WERI-Rb-1 (cell line): ENCODE measurements at regions not wholly inside any gene's neighbourhood (a gene's known extent, or its start where the extent isn't known, plus 50 kb on each side); places are given as distances from the start of the nearest gene placed in this dataset.
A peak's percentile ranks its signal among the peaks of the same experiment; 100 is the strongest.

Experiments
- DNase-seq: peaks from one replicate; pipeline ENCODE4 v3.0.0-alpha.2; 2020
- H3K27ac ChIP-seq: fragments of 250-450 bp; sonication (Bioruptor Pico); 2 replicates; pipeline ENCODE4 v1.5.1; 2020; ENCODE audit warnings: mild to moderate bottlenecking, moderate library complexity
- H3K27me3 ChIP-seq: fragments of 250-450 bp; sonication (Bioruptor Pico); 2 replicates; pipeline ENCODE4 v1.5.1; 2021; ENCODE audit warnings: mild to moderate bottlenecking, low read depth, moderate library complexity; ENCODE audit not compliant: insufficient read depth, severe bottlenecking
- H3K36me3 ChIP-seq: fragments of 250-450 bp; sonication (Bioruptor Pico); 2 replicates; pipeline ENCODE4 v1.5.1; 2020; ENCODE audit warnings: mild to moderate bottlenecking, moderate library complexity
- H3K4me3 ChIP-seq: 2 replicates; pipeline ENCODE4 v1.5.1; 2011; ENCODE audit warnings: low read depth, mild to moderate bottlenecking, control low read depth, low read length
- H3K9me3 ChIP-seq: fragments of 250-450 bp; sonication (Bioruptor Pico); 2 replicates; pipeline ENCODE4 v1.5.1; 2021; ENCODE audit warnings: mild to moderate bottlenecking, moderate library complexity; ENCODE audit not compliant: severe bottlenecking
- CTCF ChIP-seq: IDR thresholded peaks from 2 replicates; pipeline ENCODE4 v1.5.1; 2011; ENCODE audit warnings: low read depth, mild to moderate bottlenecking, control low read depth, inconsistent platforms, low read length

DNA sequence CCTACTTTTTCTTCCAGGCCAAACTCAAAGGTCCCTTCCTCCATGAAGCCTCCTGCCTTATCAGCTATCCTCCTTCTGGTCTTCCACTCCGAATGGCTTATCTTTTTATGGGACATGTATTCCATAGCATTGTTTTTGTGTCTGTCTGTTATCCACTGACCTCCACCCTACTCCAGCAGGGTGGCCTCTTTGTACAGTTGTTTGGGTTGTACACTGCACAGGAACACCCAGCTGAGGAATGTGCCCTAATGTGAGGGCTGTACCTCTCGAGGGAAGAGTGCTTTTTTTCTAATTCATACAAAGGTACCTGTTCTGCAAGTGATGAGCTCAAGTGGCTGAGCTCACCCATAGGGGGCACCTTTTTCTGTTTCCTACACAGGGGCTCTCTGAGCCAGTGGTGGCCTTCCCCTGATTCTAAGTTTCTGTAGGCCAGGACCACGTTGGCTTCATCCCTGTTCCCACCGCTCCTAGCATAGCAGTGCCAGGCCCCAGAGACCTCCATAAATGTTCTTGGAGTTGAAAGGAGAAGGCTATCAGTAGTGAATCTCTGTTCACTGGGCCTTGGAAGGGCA, 108.2 kb downstream of the FOXD2 start:
- no peaks in the 10 kb centered on the region for H3K9me3 ChIP-seq
- TF ChIP-seq CTCF = peak; percentile 44
- H3K4me3 ChIP-seq = no peak overlapping the region
- no peak overlapping the region for H3K27ac ChIP-seq
- no peak for DNase-seq
- peaks cover 49% of the 10 kb centered on the region for H3K27me3 ChIP-seq
- no peaks in the 10 kb centered on the region for H3K36me3 ChIP-seq

DNA sequence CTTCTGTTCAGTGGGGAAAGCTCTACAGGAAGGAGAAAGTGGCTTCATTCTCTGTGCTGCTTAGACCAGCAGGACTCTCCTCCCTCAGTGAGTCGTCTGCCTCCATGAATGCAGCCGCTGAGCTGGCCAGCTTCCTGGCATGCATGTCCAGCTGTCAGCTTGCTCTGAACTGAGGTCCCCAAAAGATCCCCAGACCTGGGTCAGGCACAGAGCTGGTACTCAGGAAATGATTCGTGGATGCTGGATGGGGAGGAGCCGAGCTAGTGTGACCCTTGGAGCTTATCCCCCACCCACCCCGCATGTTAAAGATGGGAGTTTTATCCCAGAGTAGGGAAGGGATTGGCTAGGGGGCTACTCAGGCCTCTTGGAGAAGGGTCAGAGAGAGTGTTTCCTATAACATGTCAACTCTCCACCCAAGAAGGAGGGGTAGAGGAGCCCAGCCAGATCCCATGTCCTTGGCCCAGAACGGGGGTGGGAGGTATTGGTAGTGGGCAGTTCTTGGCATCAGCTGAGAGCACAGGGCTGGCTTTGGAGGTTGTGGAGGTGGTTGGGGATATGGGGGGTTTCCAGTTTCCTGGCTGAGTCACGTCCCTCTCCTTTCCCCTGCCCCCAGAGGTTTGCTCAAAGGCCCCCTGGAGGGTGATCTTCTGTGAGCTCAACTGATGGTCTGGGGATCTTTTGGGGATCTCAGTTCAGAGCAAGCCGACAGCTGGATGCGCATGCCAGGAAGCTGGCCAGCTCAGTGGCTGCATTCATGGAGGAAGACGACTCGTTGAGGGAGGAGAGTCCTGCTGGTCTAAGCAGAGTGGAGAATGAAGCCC, 110.1 kb downstream of the FOXD2 start:
- Histone ChIP-seq H3K36me3 (no peaks in the 10 kb centered on the region), H3K27ac (no peak overlapping the region), H3K4me3 (no peak overlapping the region), H3K27me3 (peaks cover 56% of the 10 kb centered on the region), H3K9me3 (no peaks in the 10 kb centered on the region)
- no peak for TF ChIP-seq CTCF
- no peak for DNase-seq

- Histone ChIP-seq H3K27ac (no peak overlapping the region), H3K4me3 (no peak overlapping the region), H3K36me3 (no peaks in the 10 kb centered on the region), H3K27me3 (peaks cover 58% of the 10 kb centered on the region), H3K9me3 (no peaks in the 10 kb centered on the region)
- no peak for TF ChIP-seq CTCF
- DNase-seq = no peak
Measured at GRCh38 chr1:47548637-47549036, 110.8 kb downstream of the FOXD2 start.

DNA sequence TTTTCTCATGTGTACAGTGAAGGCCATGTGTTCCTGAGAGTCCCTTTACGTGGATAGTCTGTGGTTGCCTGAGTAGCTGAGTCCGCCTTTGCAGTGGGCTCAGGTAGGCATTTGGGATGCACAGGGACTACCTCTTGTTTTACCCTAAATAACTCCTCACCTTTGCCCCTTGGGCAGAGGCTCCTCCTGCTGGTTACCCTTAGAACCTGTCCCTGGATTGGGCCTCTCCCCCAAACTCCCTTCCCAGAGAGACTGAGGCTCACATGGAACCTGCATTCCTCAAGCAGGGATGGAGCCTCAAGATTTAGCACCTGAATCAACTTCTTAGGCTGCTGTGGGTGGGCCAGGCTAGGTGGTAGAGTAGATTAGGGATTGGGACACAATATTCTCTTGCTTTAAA, 111.7 kb downstream of the FOXD2 start:
- no peaks in the 10 kb centered on the region for H3K36me3 ChIP-seq
- no peak for DNase-seq

GRCh38 chr1:47550929-47551328, 113.1 kb downstream of the FOXD2 start:
- no peak for TF ChIP-seq CTCF
- H3K9me3 ChIP-seq = no peaks in the 10 kb centered on the region
- H3K4me3 ChIP-seq = no peak overlapping the region
- no peak overlapping the region for H3K27ac ChIP-seq
- H3K36me3 ChIP-seq = no peaks in the 10 kb centered on the region
- peaks cover 64% of the 10 kb centered on the region for H3K27me3 ChIP-seq
- DNase-seq = no peak

More for the DNA sequence above, 111.7 kb downstream of the FOXD2 start:
- no peak overlapping the region for H3K27ac ChIP-seq
- no peaks in the 10 kb centered on the region for H3K9me3 ChIP-seq
- H3K27me3 ChIP-seq = peaks cover 56% of the 10 kb centered on the region
- H3K4me3 ChIP-seq = no peak overlapping the region
- TF ChIP-seq CTCF = no peak
